Right atrium auricular region (tissue), 2 donors: ENCODE measurements at regions not wholly inside any gene's neighbourhood (a gene's known extent, or its start where the extent isn't known, plus 50 kb on each side); places are given as distances from the start of the nearest gene placed in this dataset.

Experiments used
- DNase-seq: peaks from one replicate; pipeline ENCODE4 v3.0.0-alpha.2; 2019; ENCODE audit warnings: low spot score
- H3K27ac ChIP-seq, 2 donors: fragments of 200-600 bp; sonication (generic); 1 replicate in 1 of 2; 2 replicates in 1 of 2; pipeline ENCODE4 v1.5.1; 2016 to 2019
- H3K27me3 ChIP-seq, 2 donors: fragments of 200-600 bp; sonication (generic); one replicate each; pipeline versions ENCODE4 v1.5.1 to v1.6.0; 2017 to 2019
- H3K36me3 ChIP-seq: fragments of 200-600 bp; sonication (generic); one replicate; pipeline ENCODE4 v1.5.1; 2016
- H3K4me1 ChIP-seq, 2 donors: fragments of 200-600 bp; sonication (generic); one replicate each; pipeline versions ENCODE4 v1.5.1 to v1.6.0; 2017 to 2019
- H3K4me3 ChIP-seq, 2 donors: fragments of 200-600 bp; sonication (generic); 1 replicate in 1 of 2; 2 replicates in 1 of 2; pipeline ENCODE4 v1.5.1; 2017 to 2019; ENCODE audit warnings: mild to moderate bottlenecking in 1 of 2, moderate library complexity in 1 of 2
- H3K9me3 ChIP-seq, 2 donors: fragments of 200-600 bp; sonication (generic); one replicate each; pipeline ENCODE4 v1.5.1; 2019
- CTCF ChIP-seq, 2 donors: fragments of 200-600 bp; sonication (generic); IDR thresholded peaks; one replicate each; pipeline ENCODE4 v1.5.1; 2019; ENCODE audit warnings: antibody characterized with exemption in 2 of 2

GRCh38 chr12:113749433-113749815 lies 216.7 kb downstream of the RBM19 start:
- H3K27me3 ChIP-seq: no peaks in the 10 kb centered on the region
- H3K9me3 ChIP-seq: peaks cover 0 to 13% of the 10 kb centered on the region in 2 donors
- no peaks in the 10 kb centered on the region for H3K36me3 ChIP-seq
- H3K4me1 ChIP-seq: no peaks in the 10 kb centered on the region
- no peak overlapping the region for H3K27ac ChIP-seq
- DNase-seq: no peak
- no peak overlapping the region for H3K4me3 ChIP-seq
- no peak for TF ChIP-seq CTCF (IDR thresholded peaks at IDR 0.05)

- Histone ChIP-seq H3K9me3 (peaks cover 0 to 13% of the 10 kb centered on the region in 2 donors), H3K36me3 (no peaks in the 10 kb centered on the region), H3K27me3 (no peaks in the 10 kb centered on the region), H3K27ac (no peak overlapping the region), H3K4me3 (no peak overlapping the region), H3K4me1 (no peaks in the 10 kb centered on the region)
- no peak for DNase-seq
- TF ChIP-seq CTCF (IDR thresholded peaks at IDR 0.05): no peak
Observed at GRCh38 chr12:113748707-113749432, 217.3 kb downstream of the RBM19 start.

DNA sequence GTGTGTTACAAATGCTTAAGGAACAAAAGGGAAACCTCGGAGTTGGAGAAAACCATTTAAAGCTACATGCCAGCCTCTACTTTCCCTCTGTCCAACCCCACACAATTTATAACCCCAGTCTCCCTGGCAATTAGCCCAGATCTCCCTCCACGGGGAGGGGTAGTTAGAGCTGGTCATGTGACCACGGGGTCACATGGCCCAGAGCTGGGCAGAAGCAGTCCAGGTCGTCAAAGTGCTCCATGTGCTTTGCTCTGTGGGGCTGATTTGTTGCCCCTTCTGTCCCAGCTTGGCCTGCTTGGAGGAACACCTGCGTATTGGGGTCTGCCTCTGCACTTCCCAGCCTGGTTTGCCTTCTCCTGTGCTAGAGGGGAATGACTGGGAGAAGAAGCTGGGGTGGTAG lies 219.1 kb downstream of the RBM19 start:
- no peak for TF ChIP-seq CTCF (IDR thresholded peaks at IDR 0.05)
- H3K4me3 ChIP-seq: no peak overlapping the region
- H3K36me3 ChIP-seq: no peaks in the 10 kb centered on the region
- H3K27me3 ChIP-seq: no peaks in the 10 kb centered on the region
- DNase-seq: no peak
- peaks cover 0 to 13% of the 10 kb centered on the region in 2 donors for H3K9me3 ChIP-seq
- H3K4me1 ChIP-seq: no peaks in the 10 kb centered on the region
- no peak overlapping the region for H3K27ac ChIP-seq

DNA sequence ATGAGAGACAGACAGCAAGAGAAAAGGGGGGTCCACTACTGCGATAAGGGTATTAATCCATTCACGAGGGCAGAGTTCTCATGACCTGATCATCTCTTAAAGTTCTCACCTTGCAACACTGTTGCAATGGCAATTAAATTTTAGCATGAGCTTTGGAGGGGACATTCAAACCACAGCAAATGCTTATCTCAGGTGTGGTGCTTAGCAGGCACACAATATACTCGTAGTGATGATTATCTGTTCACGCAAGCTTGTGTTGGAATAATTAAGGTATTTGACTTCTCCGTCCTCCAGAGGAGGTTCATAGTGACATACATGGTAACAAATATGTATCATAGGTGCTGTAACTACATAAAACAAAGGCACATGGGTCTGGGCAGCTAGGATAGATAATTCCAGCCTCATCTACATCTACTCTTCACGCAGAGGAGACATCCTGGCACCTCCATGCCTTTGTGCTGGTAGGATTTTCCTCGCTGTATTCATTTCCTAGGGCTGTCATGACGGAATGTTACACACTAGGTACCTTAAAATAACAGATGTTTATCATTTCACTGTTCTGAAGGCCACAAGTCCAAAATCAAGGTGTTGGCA lies 221.2 kb downstream of the RBM19 start:
- H3K4me3 ChIP-seq: no peak overlapping the region
- DNase-seq: no peak
- H3K4me1 ChIP-seq: no peaks in the 10 kb centered on the region
- H3K27me3 ChIP-seq: no peaks in the 10 kb centered on the region
- no peak overlapping the region for H3K27ac ChIP-seq
- H3K36me3 ChIP-seq: no peaks in the 10 kb centered on the region
- no peak for TF ChIP-seq CTCF (IDR thresholded peaks at IDR 0.05)
- H3K9me3 ChIP-seq: no peaks in the 10 kb centered on the region

- no peaks in the 10 kb centered on the region for H3K9me3 ChIP-seq
- no peaks in the 10 kb centered on the region for H3K36me3 ChIP-seq
- no peak overlapping the region for H3K4me3 ChIP-seq
- no peaks in the 10 kb centered on the region for H3K27me3 ChIP-seq
- no peak for DNase-seq
- H3K27ac ChIP-seq: no peak overlapping the region
- H3K4me1 ChIP-seq: no peaks in the 10 kb centered on the region
- TF ChIP-seq CTCF (IDR thresholded peaks at IDR 0.05): no peak
Observed at GRCh38 chr12:113742801-113743200, 223.3 kb downstream of the RBM19 start.

DNA sequence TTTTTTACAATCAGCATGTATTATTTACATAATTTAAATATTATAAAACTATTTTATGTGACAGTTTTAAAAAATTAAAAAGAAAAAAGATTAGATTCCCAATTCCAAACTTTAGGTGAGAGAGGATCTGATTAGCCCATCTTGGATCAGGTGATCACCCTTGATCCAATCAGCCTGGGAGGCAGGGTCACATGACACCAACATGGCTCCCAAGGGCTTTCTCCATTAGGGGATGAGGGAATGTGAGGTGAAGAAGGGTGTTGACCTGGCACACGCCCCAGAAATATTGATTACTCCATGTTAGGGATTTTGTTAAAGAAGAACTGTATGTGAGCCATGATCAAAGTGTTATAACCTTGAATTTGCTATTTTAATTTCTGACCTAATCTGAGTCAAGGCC lies 225.4 kb downstream of the RBM19 start:
- no peak overlapping the region for H3K27ac ChIP-seq
- TF ChIP-seq CTCF (IDR thresholded peaks at IDR 0.05): no peak
- no peaks in the 10 kb centered on the region for H3K4me1 ChIP-seq
- DNase-seq: no peak
- no peaks in the 10 kb centered on the region for H3K27me3 ChIP-seq
- no peaks in the 10 kb centered on the region for H3K36me3 ChIP-seq
- H3K4me3 ChIP-seq: no peak overlapping the region
- no peaks in the 10 kb centered on the region for H3K9me3 ChIP-seq
